ENCODE measurements at regions not wholly inside any gene's neighbourhood (a gene's known extent, or its start where the extent isn't known, plus 50 kb on each side); places are given as distances from the start of the nearest gene placed in this dataset.

- H3K4me2 ChIP-seq (ENCODE audit: insufficient read depth, low read length), result no peak overlapping the region
- no peaks in the 10 kb centered on the region for H3K4me1 ChIP-seq (ENCODE audit: control insufficient read depth, extremely low read depth, insufficient read depth, low read length)
- H3K36me3 ChIP-seq (ENCODE audit: control insufficient read depth in 2 of 2, extremely low read depth in 1 of 2, insufficient read depth in 2 of 2, low read length in 2 of 2), result no peaks in the 10 kb centered on the region
- H3K27ac ChIP-seq (ENCODE audit: insufficient read depth, low read depth, low read length), result no peak overlapping the region
- CTCF ChIA-PET, result no interaction called here
- TF ChIP-seq GATA2 (IDR thresholded peaks at IDR 0.05; ENCODE audit: insufficient read depth, insufficient read length, low read depth, low read length), result no peak
- no peak for TF ChIP-seq POLR2AphosphoS5 (IDR thresholded peaks at IDR 0.05; ENCODE audit: insufficient read depth, low read depth, low read length)
- no peak for TF ChIP-seq FOS (IDR thresholded peaks at IDR 0.05; ENCODE audit: borderline replicate concordance, insufficient read depth, low read length)
- TF ChIP-seq JUN (IDR thresholded peaks at IDR 0.05; ENCODE audit: borderline replicate concordance, insufficient read depth, insufficient read length, low read depth), result no peak
- no peak for TF ChIP-seq MYC (IDR thresholded peaks at IDR 0.05; ENCODE audit: low read depth, low read length)
- no peak for TF ChIP-seq EZH2 (IDR thresholded peaks at IDR 0.05; ENCODE audit: borderline replicate concordance, low read depth, low read length, severe bottlenecking)
- TF ChIP-seq MAX (IDR thresholded peaks at IDR 0.05; ENCODE audit: insufficient read depth, insufficient read length), result no peak
- no peak for TF ChIP-seq POLR2A (IDR thresholded peaks at IDR 0.05; ENCODE audit: low read depth, low read length)
- TF ChIP-seq, protein P1, sequence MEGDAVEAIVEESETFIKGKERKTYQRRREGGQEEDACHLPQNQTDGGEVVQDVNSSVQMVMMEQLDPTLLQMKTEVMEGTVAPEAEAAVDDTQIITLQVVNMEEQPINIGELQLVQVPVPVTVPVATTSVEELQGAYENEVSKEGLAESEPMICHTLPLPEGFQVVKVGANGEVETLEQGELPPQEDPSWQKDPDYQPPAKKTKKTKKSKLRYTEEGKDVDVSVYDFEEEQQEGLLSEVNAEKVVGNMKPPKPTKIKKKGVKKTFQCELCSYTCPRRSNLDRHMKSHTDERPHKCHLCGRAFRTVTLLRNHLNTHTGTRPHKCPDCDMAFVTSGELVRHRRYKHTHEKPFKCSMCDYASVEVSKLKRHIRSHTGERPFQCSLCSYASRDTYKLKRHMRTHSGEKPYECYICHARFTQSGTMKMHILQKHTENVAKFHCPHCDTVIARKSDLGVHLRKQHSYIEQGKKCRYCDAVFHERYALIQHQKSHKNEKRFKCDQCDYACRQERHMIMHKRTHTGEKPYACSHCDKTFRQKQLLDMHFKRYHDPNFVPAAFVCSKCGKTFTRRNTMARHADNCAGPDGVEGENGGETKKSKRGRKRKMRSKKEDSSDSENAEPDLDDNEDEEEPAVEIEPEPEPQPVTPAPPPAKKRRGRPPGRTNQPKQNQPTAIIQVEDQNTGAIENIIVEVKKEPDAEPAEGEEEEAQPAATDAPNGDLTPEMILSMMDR (IDR thresholded peaks at IDR 0.05; ENCODE audit: extremely low read depth in 1 of 2, insufficient read depth in 1 of 2, low read depth in 1 of 2, low read length in 2 of 2), result no peak
- DNase-seq (ENCODE audit: low read depth, low spot score) (no peak), FAIRE-seq (no peak)
- no peaks in the 10 kb centered on the region for H3K27me3 ChIP-seq (ENCODE audit: control insufficient read depth in 2 of 2, insufficient read depth in 2 of 2, low read length in 2 of 2)
- intact Hi-C loops (cut with micrococcal nuclease), result no loop called here
- H3K9me3 ChIP-seq (replicated peaks; ENCODE audit: control insufficient read depth, insufficient read depth, low read length), result peaks cover 5% of the 10 kb centered on the region
- BruUV-seq (replicated peaks), result no TSS peak
- no peaks in the 10 kb centered on the region for H4K20me1 ChIP-seq (replicated peaks; ENCODE audit: control insufficient read depth, extremely low read depth, insufficient read depth, low read length)
- H3K9me1 ChIP-seq (replicated peaks; ENCODE audit: control insufficient read depth, extremely low read depth, insufficient read depth, low read length), result no peaks in the 10 kb centered on the region
- no peak overlapping the region for H3K4me3 ChIP-seq (replicated peaks in 1 of 3; ENCODE audit: insufficient read depth in 1 of 3, low read depth in 1 of 3, low read length in 3 of 3)
- no peak overlapping the region for H3K9ac ChIP-seq (replicated peaks; ENCODE audit: extremely low read depth, insufficient read depth, low read length)
- H3K79me2 ChIP-seq (ENCODE audit: control insufficient read depth, insufficient read depth, low read length), result no peaks in the 10 kb centered on the region
- no peak overlapping the region for H2AFZ ChIP-seq (ENCODE audit: low read depth, low read length)
- POLR2A ChIA-PET, result no interaction called here
- dilution Hi-C loops (cut with MboI; ENCODE audit: extremely low pct_ligation_motif_present, low sequenced_read_pairs), result no loop called here
Observed at GRCh38 chr5:167915237-167915636, 376.2 kb upstream of the WWC1 start.

All from endothelial cell of umbilical vein (primary cell).